HCT116 (cell line): ENCODE measurements at regions not wholly inside any gene's neighbourhood (a gene's known extent, or its start where the extent isn't known, plus 50 kb on each side); places are given as distances from the start of the nearest gene placed in this dataset.

Experiments used
- CTCF ChIP-seq, 3 experiments: fragments of 200-600 bp in 1 of 3; sonication (generic) in 1 of 3; IDR thresholded peaks in 2 of 3; conservative IDR thresholded peaks in 1 of 3; 2 replicates each; pipeline ENCODE4 v1.5.1; 2012 to 2017; ENCODE audit warnings: low read depth in 2 of 3, low read length in 2 of 3, antibody characterized with exemption in 1 of 3, borderline replicate concordance in 1 of 3, control low read depth in 1 of 3, mild to moderate bottlenecking in 1 of 3, mixed read lengths in 1 of 3, mixed run types in 1 of 3, moderate library complexity in 1 of 3; ENCODE audit not compliant: insufficient read depth in 1 of 3
- EZH2 ChIP-seq: fragments of 200-600 bp; sonication (generic); IDR thresholded peaks from 2 replicates; pipeline ENCODE4 v1.6.1; 2017; ENCODE audit warnings: antibody characterized with exemption, mixed run types
- MAX ChIP-seq: IDR thresholded peaks from 2 replicates; pipeline ENCODE4 v1.6.1; 2012
- POLR2A ChIP-seq: IDR thresholded peaks from 2 replicates; pipeline ENCODE4 v1.7.0; 2011; ENCODE audit warnings: borderline replicate concordance; ENCODE audit not compliant: insufficient read depth, insufficient read length; ENCODE audit errors: extremely low read depth
- POLR2AphosphoS5 ChIP-seq: IDR thresholded peaks from 2 replicates; pipeline ENCODE4 v1.6.1; 2011; ENCODE audit warnings: mild to moderate bottlenecking, low read depth, low read length, moderate library complexity
- REST ChIP-seq: IDR thresholded peaks from 2 replicates; pipeline ENCODE4 v1.6.1; 2012; ENCODE audit warnings: low read depth
- SIN3A ChIP-seq: IDR thresholded peaks from 2 replicates; pipeline ENCODE4 v1.6.1; 2012; ENCODE audit warnings: low read depth
- TCF7L2 ChIP-seq: IDR thresholded peaks from 2 replicates; pipeline ENCODE4 v1.7.0; 2011; ENCODE audit warnings: borderline replicate concordance, inconsistent platforms; ENCODE audit not compliant: insufficient read depth, insufficient read length; ENCODE audit errors: extremely low read depth
- ZBTB33 ChIP-seq: IDR thresholded peaks from 2 replicates; pipeline ENCODE4 v1.6.1; 2011; ENCODE audit warnings: mild to moderate bottlenecking, low read length, moderate library complexity; ENCODE audit not compliant: insufficient replicate concordance; ENCODE audit errors: extremely low read depth

- TF ChIP-seq CTCF (IDR thresholded peaks at IDR 0.05 in 2 of 3, conservative IDR thresholded peaks at IDR 0.05 in 1 of 3; ENCODE audit: borderline replicate concordance in 1 of 3, insufficient read depth in 1 of 3, low read depth in 2 of 3, low read length in 2 of 3) (no peak), SIN3A (no peak), MAX (no peak), REST (no peak), POLR2AphosphoS5 (no peak), POLR2A (no peak), TCF7L2 (no peak), ZBTB33 (no peak), EZH2 (no peak)
Observed at GRCh38 chr12:107328442-107329133, 235.2 kb upstream of the CRY1 start.
